Islet precursor cell (in vitro differentiated cells): ENCODE measurements at regions not wholly inside any gene's neighbourhood (a gene's known extent, or its start where the extent isn't known, plus 50 kb on each side); places are given as distances from the start of the nearest gene placed in this dataset.
"Not testable (repeated sequence)": the region's sequence is repeated elsewhere in the genome, so short reads cannot be mapped to it uniquely, and the experiment has no call there.

Experiments
- DNase-seq: peaks from one replicate; pipeline ENCODE4 v3.0.0-alpha.2; 2018

GRCh38 chr2:152277896-152278295 lies 57.1 kb upstream of the FMNL2 start:
- DNase-seq, result not testable (repeated sequence)

- no peak for DNase-seq
Measured at GRCh38 chr2:152278526-152278925, 56.4 kb upstream of the FMNL2 start.

GRCh38 chr2:152279367-152279766 lies 55.6 kb upstream of the FMNL2 start:
- not testable (repeated sequence) for DNase-seq

- no peak for DNase-seq
Measured at GRCh38 chr2:152280780-152281179, 54.2 kb upstream of the FMNL2 start.

- DNase-seq, result no peak
Measured at GRCh38 chr2:152283392-152283791, 51.6 kb upstream of the FMNL2 start.

GRCh38 chr2:152284398-152284797 lies 50.6 kb upstream of the FMNL2 start:
- no peak for DNase-seq
